ENCODE measurements at regions not wholly inside any gene's neighbourhood (a gene's known extent, or its start where the extent isn't known, plus 50 kb on each side); places are given as distances from the start of the nearest gene placed in this dataset.

DNA sequence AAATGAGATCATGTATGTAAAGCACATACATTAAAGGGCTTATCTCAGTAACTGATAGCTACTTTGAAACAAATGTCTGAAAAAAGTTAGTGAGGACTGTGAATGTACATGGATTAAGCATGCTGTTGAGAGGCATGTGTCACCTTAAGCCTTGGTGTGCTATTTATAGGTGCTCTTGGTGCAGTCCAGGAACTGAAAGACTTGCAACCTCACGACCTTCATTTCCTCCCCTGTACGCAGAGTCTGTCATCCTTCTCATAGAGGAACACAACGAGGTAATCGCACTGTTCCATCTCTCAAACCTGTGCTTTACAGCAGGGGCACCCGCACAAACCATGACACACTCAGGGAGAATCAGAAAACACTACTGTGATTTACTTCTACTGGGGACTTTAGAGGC is 65.6 kb downstream of the UFM1 start:
- TF ChIP-seq, protein P1, sequence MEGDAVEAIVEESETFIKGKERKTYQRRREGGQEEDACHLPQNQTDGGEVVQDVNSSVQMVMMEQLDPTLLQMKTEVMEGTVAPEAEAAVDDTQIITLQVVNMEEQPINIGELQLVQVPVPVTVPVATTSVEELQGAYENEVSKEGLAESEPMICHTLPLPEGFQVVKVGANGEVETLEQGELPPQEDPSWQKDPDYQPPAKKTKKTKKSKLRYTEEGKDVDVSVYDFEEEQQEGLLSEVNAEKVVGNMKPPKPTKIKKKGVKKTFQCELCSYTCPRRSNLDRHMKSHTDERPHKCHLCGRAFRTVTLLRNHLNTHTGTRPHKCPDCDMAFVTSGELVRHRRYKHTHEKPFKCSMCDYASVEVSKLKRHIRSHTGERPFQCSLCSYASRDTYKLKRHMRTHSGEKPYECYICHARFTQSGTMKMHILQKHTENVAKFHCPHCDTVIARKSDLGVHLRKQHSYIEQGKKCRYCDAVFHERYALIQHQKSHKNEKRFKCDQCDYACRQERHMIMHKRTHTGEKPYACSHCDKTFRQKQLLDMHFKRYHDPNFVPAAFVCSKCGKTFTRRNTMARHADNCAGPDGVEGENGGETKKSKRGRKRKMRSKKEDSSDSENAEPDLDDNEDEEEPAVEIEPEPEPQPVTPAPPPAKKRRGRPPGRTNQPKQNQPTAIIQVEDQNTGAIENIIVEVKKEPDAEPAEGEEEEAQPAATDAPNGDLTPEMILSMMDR (IDR thresholded peaks at IDR 0.05), result no peak
- no peak for TF ChIP-seq POLR2AphosphoS5 (IDR thresholded peaks at IDR 0.05)
- no peak for TF ChIP-seq POLR2A (IDR thresholded peaks at IDR 0.05)
